NCI-H128 (cell line): ENCODE measurements at regions not wholly inside any gene's neighbourhood (a gene's known extent, or its start where the extent isn't known, plus 50 kb on each side); places are given as distances from the start of the nearest gene placed in this dataset.

Experiments
- DNase-seq: peaks from one replicate; lab custom pipeline; 2025; ENCODE audit not compliant: unreplicated experiment; lab: John Stamatoyannopoulos, UW

- no peak for DNase-seq
Measured at GRCh38 chr16:87075319-87075860, 241.8 kb downstream of the C16orf95 start.

GRCh38 chr16:87076331-87076949, 240.8 kb downstream of the C16orf95 start:
- DNase-seq, result no peak

GRCh38 chr16:87076950-87077749, 240.0 kb downstream of the C16orf95 start:
- DNase-seq, result no peak

GRCh38 chr16:87077750-87078127, 239.5 kb downstream of the C16orf95 start:
- no peak for DNase-seq

- no peak for DNase-seq
Measured at GRCh38 chr16:87080571-87081167, 236.5 kb downstream of the C16orf95 start.

- no peak for DNase-seq
Measured at GRCh38 chr16:87085441-87085840, 231.8 kb downstream of the C16orf95 start.

GRCh38 chr16:87086156-87086555, 231.0 kb downstream of the C16orf95 start:
- no peak for DNase-seq

GRCh38 chr16:87086575-87086974, 230.6 kb downstream of the C16orf95 start:
- DNase-seq, result no peak

- DNase-seq, result no peak
Measured at GRCh38 chr16:87092958-87093357, 224.2 kb downstream of the C16orf95 start.

- DNase-seq, result no peak
Measured at GRCh38 chr16:87093804-87094555, 223.2 kb downstream of the C16orf95 start.

- no peak for DNase-seq
Measured at GRCh38 chr16:87094556-87094865, 222.7 kb downstream of the C16orf95 start.

- DNase-seq, result no peak
Measured at GRCh38 chr16:87095271-87095670, 221.9 kb downstream of the C16orf95 start.

GRCh38 chr16:87096746-87097333, 220.4 kb downstream of the C16orf95 start:
- no peak for DNase-seq

GRCh38 chr16:87098361-87098760, 218.8 kb downstream of the C16orf95 start:
- no peak for DNase-seq

- DNase-seq, result no peak
Measured at GRCh38 chr16:87098976-87099720, 218.0 kb downstream of the C16orf95 start.

- no peak for DNase-seq
Measured at GRCh38 chr16:87100306-87101058, 216.7 kb downstream of the C16orf95 start.

- no peak for DNase-seq
Measured at GRCh38 chr16:87101903-87102302, 215.3 kb downstream of the C16orf95 start.

GRCh38 chr16:87107201-87107600, 210.0 kb downstream of the C16orf95 start:
- no peak for DNase-seq

- DNase-seq, result no peak
Measured at GRCh38 chr16:87108278-87108677, 208.9 kb downstream of the C16orf95 start.

GRCh38 chr16:87108941-87109340, 208.3 kb downstream of the C16orf95 start:
- DNase-seq, result no peak
